Prostate gland (tissue), 2 donors: ENCODE measurements at regions not wholly inside any gene's neighbourhood (a gene's known extent, or its start where the extent isn't known, plus 50 kb on each side); places are given as distances from the start of the nearest gene placed in this dataset.

Experiments used
- POLR2A ChIP-seq: fragments of 450-650 bp; IDR thresholded peaks from one replicate; pipeline ENCODE4 v1.6.1; 2016; ENCODE audit warnings: antibody characterized with exemption, mild to moderate bottlenecking
- TF ChIP-seq, protein P1 (sequence below), 4 experiments: fragments of 200-600 bp in 2 of 4; fragments of 450-650 bp in 2 of 4; sonication (generic) in 2 of 4; IDR thresholded peaks; 1 replicate in 3 of 4; 2 replicates in 1 of 4; pipeline ENCODE4 v1.5.1; 2016 to 2019; ENCODE audit warnings: antibody characterized with exemption in 4 of 4, mild to moderate bottlenecking in 2 of 4, moderate library complexity in 2 of 4

DNA sequence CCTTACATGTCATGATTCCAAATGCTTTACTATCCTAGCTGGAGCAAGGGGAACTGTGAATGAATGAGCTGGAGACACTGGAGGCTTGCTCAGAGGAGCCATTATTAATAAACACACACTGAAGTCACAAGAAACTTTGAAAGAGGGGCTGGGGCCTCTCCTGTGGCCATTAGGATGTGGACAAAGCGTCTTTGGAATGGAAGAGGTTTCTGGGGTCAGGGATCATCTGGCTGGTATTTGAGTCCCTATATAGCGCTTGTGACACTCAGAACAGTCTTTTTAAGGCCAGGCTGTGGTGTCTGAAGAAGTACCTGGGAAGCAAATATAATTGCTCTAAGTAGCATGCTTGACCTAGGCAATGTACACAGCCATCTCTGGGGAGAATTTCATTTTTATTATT, 193.0 kb downstream of the JCAD start:
- TF ChIP-seq, protein P1, sequence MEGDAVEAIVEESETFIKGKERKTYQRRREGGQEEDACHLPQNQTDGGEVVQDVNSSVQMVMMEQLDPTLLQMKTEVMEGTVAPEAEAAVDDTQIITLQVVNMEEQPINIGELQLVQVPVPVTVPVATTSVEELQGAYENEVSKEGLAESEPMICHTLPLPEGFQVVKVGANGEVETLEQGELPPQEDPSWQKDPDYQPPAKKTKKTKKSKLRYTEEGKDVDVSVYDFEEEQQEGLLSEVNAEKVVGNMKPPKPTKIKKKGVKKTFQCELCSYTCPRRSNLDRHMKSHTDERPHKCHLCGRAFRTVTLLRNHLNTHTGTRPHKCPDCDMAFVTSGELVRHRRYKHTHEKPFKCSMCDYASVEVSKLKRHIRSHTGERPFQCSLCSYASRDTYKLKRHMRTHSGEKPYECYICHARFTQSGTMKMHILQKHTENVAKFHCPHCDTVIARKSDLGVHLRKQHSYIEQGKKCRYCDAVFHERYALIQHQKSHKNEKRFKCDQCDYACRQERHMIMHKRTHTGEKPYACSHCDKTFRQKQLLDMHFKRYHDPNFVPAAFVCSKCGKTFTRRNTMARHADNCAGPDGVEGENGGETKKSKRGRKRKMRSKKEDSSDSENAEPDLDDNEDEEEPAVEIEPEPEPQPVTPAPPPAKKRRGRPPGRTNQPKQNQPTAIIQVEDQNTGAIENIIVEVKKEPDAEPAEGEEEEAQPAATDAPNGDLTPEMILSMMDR (IDR thresholded peaks at IDR 0.05), result no peak
- no peak for TF ChIP-seq POLR2A
